B cell (primary cell): ENCODE measurements at regions not wholly inside any gene's neighbourhood (a gene's known extent, or its start where the extent isn't known, plus 50 kb on each side); places are given as distances from the start of the nearest gene placed in this dataset.

Experiments
- ATAC-seq: fragments of 200-7000 bp; cut with Tn5 transposase; one replicate; pipeline ENCODE4 v1.10.0; 2021; ENCODE audit warnings: low read depth, mild to moderate bottlenecking, moderate number of reproducible peaks, moderate library complexity
- CTCF ChIA-PET: fragments of 350-600 bp; sonication (Branson Sonifier 250); formaldehyde crosslinking; loops from one replicate; lab custom pipeline; 2021; ENCODE audit warnings: antibody characterized with exemption, inconsistent platforms; lab: Charles Lee
- POLR2A ChIA-PET: fragments of 350-600 bp; sonication (Branson Sonifier 250); formaldehyde crosslinking; loops from one replicate; lab custom pipeline; 2021; ENCODE audit warnings: antibody characterized with exemption; lab: Charles Lee
- DNase-seq: peaks from one replicate; pipeline ENCODE4 v3.0.0; 2013
- H2AFZ ChIP-seq: 2 replicates; pipeline ENCODE4 v1.6.1; 2012; ENCODE audit warnings: mild to moderate bottlenecking, low read depth, low read length; ENCODE audit not compliant: insufficient read depth, poor library complexity, severe bottlenecking
- H3K27ac ChIP-seq, 2 donors: 1 replicate in 1 of 2; 2 replicates in 1 of 2; pipeline ENCODE4 v1.5.1; 2012 to 2013; ENCODE audit warnings: low read length in 2 of 2, mild to moderate bottlenecking in 2 of 2, moderate library complexity in 1 of 2
- H3K27me3 ChIP-seq, 4 experiments: fragments of 200-600 bp in 1 of 4; sonication (generic) in 1 of 4; replicated peaks in 1 of 4; 1 replicate in 2 of 4; 2 replicates in 2 of 4; pipeline versions ENCODE4 v1.6.1 to v1.7.0; 2013 to 2016; ENCODE audit warnings: low read length in 3 of 4, mild to moderate bottlenecking in 2 of 4, mixed read lengths in 1 of 4, moderate library complexity in 1 of 4; ENCODE audit not compliant: insufficient read depth in 4 of 4, control insufficient read depth in 3 of 4; ENCODE audit errors: control extremely low read depth in 1 of 4
- H3K36me3 ChIP-seq, 2 experiments: replicated peaks in 1 of 2; 1 replicate in 1 of 2; 2 replicates in 1 of 2; pipeline versions ENCODE4 v1.6.1 to v1.7.1; 2013; ENCODE audit warnings: low read length in 1 of 2; ENCODE audit not compliant: insufficient read depth in 2 of 2, control insufficient read depth in 1 of 2; ENCODE audit errors: control extremely low read depth in 1 of 2, extremely low read depth in 1 of 2
- H3K4me1 ChIP-seq, 2 donors: fragments of 200-600 bp in 1 of 2; sonication (generic) in 1 of 2; 1 replicate in 1 of 2; 2 replicates in 1 of 2; pipeline versions ENCODE4 v1.5.1 to v1.6.1; 2013 to 2017; ENCODE audit warnings: low read length in 2 of 2; ENCODE audit not compliant: control insufficient read depth in 2 of 2, insufficient read depth in 2 of 2
- H3K4me2 ChIP-seq: replicated peaks from 2 replicates; pipeline ENCODE3; 2012; ENCODE audit warnings: mild to moderate bottlenecking, low read depth, low read length; ENCODE audit not compliant: poor library complexity, severe bottlenecking
- H3K4me3 ChIP-seq, 5 experiments: fragments of 200-600 bp in 1 of 5; sonication (generic) in 1 of 5; 1 replicate in 3 of 5; 2 replicates in 2 of 5; pipeline versions ENCODE4 v1.5.1 to v1.7.0; 2011 to 2016; ENCODE audit warnings: low read length in 4 of 5, mild to moderate bottlenecking in 4 of 5, low read depth in 2 of 5, control low read depth in 1 of 5, moderate library complexity in 1 of 5; ENCODE audit not compliant: insufficient read depth in 1 of 5; ENCODE audit errors: control extremely low read depth in 1 of 5, extremely low read depth in 1 of 5
- H3K79me2 ChIP-seq: fragments of 200-600 bp; sonication (generic); one replicate; pipeline ENCODE4 v1.6.0; 2016; ENCODE audit warnings: low read length; ENCODE audit not compliant: control insufficient read depth, insufficient read depth
- H3K9ac ChIP-seq: fragments of 200-600 bp; sonication (generic); 2 replicates; pipeline ENCODE4 v1.6.1; 2017; ENCODE audit warnings: mild to moderate bottlenecking, low read length, moderate library complexity
- H3K9me3 ChIP-seq, 3 donors: one replicate each; pipeline versions ENCODE4 v1.6.1 to v1.7.1; 2013; ENCODE audit warnings: low read length in 2 of 3; ENCODE audit not compliant: control insufficient read depth in 2 of 3, insufficient read depth in 1 of 3; ENCODE audit errors: control extremely low read depth in 1 of 3
- H4K20me1 ChIP-seq: 2 replicates; pipeline ENCODE4 v1.6.0; 2012; ENCODE audit warnings: mild to moderate bottlenecking, low read length; ENCODE audit not compliant: insufficient read depth, control insufficient read depth, poor library complexity, severe bottlenecking
- H3K27ac Mint-ChIP-seq: one replicate; pipeline ENCODE4 v1.8.0; 2021; ENCODE audit warnings: mixed read lengths
- H3K27me3 Mint-ChIP-seq: one replicate; pipeline ENCODE4 v1.8.0; 2021; ENCODE audit warnings: mixed read lengths
- H3K4me1 Mint-ChIP-seq: one replicate; pipeline ENCODE4 v1.8.0; 2021; ENCODE audit warnings: mixed read lengths
- H3K4me3 Mint-ChIP-seq: one replicate; pipeline ENCODE4 v1.8.0; 2021; ENCODE audit warnings: mixed read lengths
- H3K9me3 Mint-ChIP-seq: one replicate; pipeline ENCODE4 v1.8.0; 2022; ENCODE audit warnings: mixed read lengths; ENCODE audit not compliant: insufficient read depth
- CTCF ChIP-seq: fragments of 200-600 bp; IDR thresholded peaks from one replicate; pipeline ENCODE4 v1.8.0; 2022; ENCODE audit warnings: antibody characterized with exemption, mild to moderate bottlenecking
- EZH2 ChIP-seq: IDR thresholded peaks from 2 replicates; pipeline ENCODE4 v1.6.1; 2012; ENCODE audit warnings: borderline replicate concordance, low read depth, mild to moderate bottlenecking, moderate library complexity, low read length; ENCODE audit not compliant: insufficient read depth, poor library complexity, severe bottlenecking
- WGBS: methylation state at CpG from one replicate; pipeline ENCODE4 v1.1.5; 2013; ENCODE audit warnings: missing lambda C conversion rate; ENCODE audit not compliant: insufficient coverage; 5-methylcytosine and 5-hydroxymethylcytosine counted together
- intact Hi-C: fragments of 100-400 bp; cut with micrococcal nuclease; formaldehyde crosslinking; loops from one replicate; pipeline ENCODE4 v1.10.0; 2022

- WGBS, result 40% methylated on average over 2 of the region's 2 CpGs
- Mint-ChIP-seq H3K4me1 (no peaks in the 10 kb centered on the region), H3K27me3 (no peaks in the 10 kb centered on the region), H3K9me3 (no peaks in the 10 kb centered on the region), H3K4me3 (no peak overlapping the region), H3K27ac (no peak overlapping the region)
- intact Hi-C loops, result no loop called here
- Histone ChIP-seq H3K36me3 (no peaks in the 10 kb centered on the region), H3K79me2 (no peaks in the 10 kb centered on the region), H3K27me3 (no peaks in the 10 kb centered on the region), H3K9ac (no peak overlapping the region), H4K20me1 (no peaks in the 10 kb centered on the region), H3K4me1 (no peaks in the 10 kb centered on the region), H3K9me3 (peaks cover 0 to 4% (median 0%) of the 10 kb centered on the region in 3 donors), H3K27ac (no peak overlapping the region), H2AFZ (no peak overlapping the region), H3K4me3 (no peak overlapping the region), H3K4me2 (no peak overlapping the region)
- DNase-seq (no peak), ATAC-seq (no peak)
- ChIA-PET CTCF (no interaction called here), POLR2A (no interaction called here)
- TF ChIP-seq EZH2 (no peak), CTCF (no peak)
Measured at GRCh38 chr5:30405821-30406220, 787.7 kb upstream of the CDH6 start.

GRCh38 chr5:30401479-30402058 is 791.9 kb upstream of the CDH6 start:
- no peak overlapping the region for H3K4me3 ChIP-seq
- H3K4me2 ChIP-seq, result no peak overlapping the region
- no peak overlapping the region for H3K4me3 Mint-ChIP-seq
- intact Hi-C loops, result no loop called here
- no peak overlapping the region for H3K27ac ChIP-seq
- WGBS, result 71% methylated on average over 1 of the region's 3 CpGs
- H3K9me3 ChIP-seq, result peaks cover 0 to 4% (median 0%) of the 10 kb centered on the region in 3 donors
- H3K79me2 ChIP-seq, result no peaks in the 10 kb centered on the region
- H3K9me3 Mint-ChIP-seq, result no peaks in the 10 kb centered on the region
- H3K9ac ChIP-seq, result no peak overlapping the region
- POLR2A ChIA-PET, result no interaction called here
- no peaks in the 10 kb centered on the region for H3K27me3 Mint-ChIP-seq
- H3K36me3 ChIP-seq, result no peaks in the 10 kb centered on the region
- no peak overlapping the region for H3K27ac Mint-ChIP-seq
- no peaks in the 10 kb centered on the region for H3K4me1 Mint-ChIP-seq
- no peaks in the 10 kb centered on the region for H3K27me3 ChIP-seq
- TF ChIP-seq EZH2, result no peak
- no peak for TF ChIP-seq CTCF
- CTCF ChIA-PET, result no interaction called here
- no peaks in the 10 kb centered on the region for H4K20me1 ChIP-seq
- no peak overlapping the region for H2AFZ ChIP-seq
- ATAC-seq (no peak), DNase-seq (no peak)
- no peaks in the 10 kb centered on the region for H3K4me1 ChIP-seq
